ENCODE measurements at regions not wholly inside any gene's neighbourhood (a gene's known extent, or its start where the extent isn't known, plus 50 kb on each side); places are given as distances from the start of the nearest gene placed in this dataset.

GRCh38 chr1:244296003-244296402 lies 155.7 kb downstream of the ADSS2 start:
- TF ChIP-seq EZH2 (IDR thresholded peaks at IDR 0.05; ENCODE audit: low read length, unreplicated experiment) (no peak), CTCF (conservative IDR thresholded peaks at IDR 0.05; ENCODE audit: low read depth, low read length) (no peak)

Data from PC-3 (cell line).